Astrocyte of the cerebellum (primary cell): ENCODE measurements at regions not wholly inside any gene's neighbourhood (a gene's known extent, or its start where the extent isn't known, plus 50 kb on each side); places are given as distances from the start of the nearest gene placed in this dataset.

ENCODE experiments used
- DNase-seq: peaks from one replicate; pipeline ENCODE4 v3.0.0-alpha.2; 2011; ENCODE audit warnings: low read depth
- H3K4me3 ChIP-seq: 2 replicates; pipeline ENCODE4 v1.5.1; 2011; ENCODE audit warnings: mild to moderate bottlenecking, low read depth, low read length, moderate library complexity
- CTCF ChIP-seq: IDR thresholded peaks from 2 replicates; pipeline ENCODE4 v1.5.1; 2012; ENCODE audit warnings: low read length, low read depth, moderate library complexity, mild to moderate bottlenecking; ENCODE audit errors: missing control alignments
- in situ Hi-C: cut with HindIII; loops from 2 replicates; pipeline ENCODE4 v1.10.0; 2017; ENCODE audit warnings: low sequenced_read_pairs

- no peak overlapping the region for H3K4me3 ChIP-seq
- DNase-seq, result no peak
- in situ Hi-C loops, result no loop called here
- no peak for TF ChIP-seq CTCF
Observed at GRCh38 chr9:14445946-14446345, 132.0 kb upstream of the NFIB start.

- TF ChIP-seq CTCF, result no peak
- in situ Hi-C loops, result no loop called here
- H3K4me3 ChIP-seq, result no peak overlapping the region
- DNase-seq, result no peak
Observed at GRCh38 chr9:14442956-14443355, 129.0 kb upstream of the NFIB start.

- H3K4me3 ChIP-seq, result no peak overlapping the region
- TF ChIP-seq CTCF, result no peak
- DNase-seq, result no peak
- in situ Hi-C loops, result no loop called here
Observed at GRCh38 chr9:14441976-14442651, 128.2 kb upstream of the NFIB start.

GRCh38 chr9:14441115-14441514 is 127.2 kb upstream of the NFIB start:
- no peak for TF ChIP-seq CTCF
- no peak overlapping the region for H3K4me3 ChIP-seq
- DNase-seq, result no peak
- in situ Hi-C loops, result no loop called here

GRCh38 chr9:14440062-14440461 is 126.1 kb upstream of the NFIB start:
- H3K4me3 ChIP-seq, result no peak overlapping the region
- no peak for TF ChIP-seq CTCF
- in situ Hi-C loops, result no loop called here
- no peak for DNase-seq

GRCh38 chr9:14439555-14439954 is 125.6 kb upstream of the NFIB start:
- DNase-seq, result no peak
- in situ Hi-C loops, result no loop called here
- no peak for TF ChIP-seq CTCF
- H3K4me3 ChIP-seq, result no peak overlapping the region
